NCI-H2081 (cell line): ENCODE measurements at regions not wholly inside any gene's neighbourhood (a gene's known extent, or its start where the extent isn't known, plus 50 kb on each side); places are given as distances from the start of the nearest gene placed in this dataset.

Experiments
- DNase-seq, 2 experiments: peaks; one replicate each; lab custom pipeline; 2025; lab: John Stamatoyannopoulos, UW

GRCh38 chr13:21965095-21965494, 294.2 kb downstream of the FGF9 start:
- DNase-seq, result no peak

- no peak for DNase-seq
These were observed 295.1 kb downstream of the FGF9 start for GRCh38 chr13:21966014-21966413.

GRCh38 chr13:21967871-21968270, 297.0 kb downstream of the FGF9 start:
- DNase-seq, result no peak

GRCh38 chr13:21970172-21970571, 299.3 kb downstream of the FGF9 start:
- DNase-seq, result no peak

GRCh38 chr13:21970918-21971317, 300.0 kb downstream of the FGF9 start:
- no peak for DNase-seq

GRCh38 chr13:21971662-21972621, 301.1 kb downstream of the FGF9 start:
- no peak for DNase-seq

GRCh38 chr13:21973437-21974125, 302.7 kb downstream of the FGF9 start:
- DNase-seq, result no peak

GRCh38 chr13:21974741-21975140, 303.9 kb downstream of the FGF9 start:
- DNase-seq, result no peak

- no peak for DNase-seq
These were observed 305.3 kb downstream of the FGF9 start for GRCh38 chr13:21976159-21976558.

- no peak for DNase-seq
These were observed 308.4 kb downstream of the FGF9 start for GRCh38 chr13:21979161-21979806.

GRCh38 chr13:21980049-21980448, 309.2 kb downstream of the FGF9 start:
- DNase-seq, result no peak

- DNase-seq, result no peak
These were observed 313.3 kb downstream of the FGF9 start for GRCh38 chr13:21984156-21984555.

- no peak for DNase-seq
These were observed 315.7 kb downstream of the FGF9 start for GRCh38 chr13:21986602-21987001.

- no peak for DNase-seq
These were observed 316.9 kb downstream of the FGF9 start for GRCh38 chr13:21987793-21988192.

- DNase-seq, result no peak
These were observed 317.8 kb downstream of the FGF9 start for GRCh38 chr13:21988624-21989023.

- no peak for DNase-seq
These were observed 325.2 kb downstream of the FGF9 start for GRCh38 chr13:21996049-21996448.

- peak; percentile 44 to 71 for DNase-seq
These were observed 326.9 kb downstream of the FGF9 start for GRCh38 chr13:21997726-21998125.

GRCh38 chr13:21998279-21998990, 327.6 kb downstream of the FGF9 start:
- DNase-seq, result no peak

- DNase-seq, result no peak
These were observed 328.8 kb downstream of the FGF9 start for GRCh38 chr13:21999666-22000065.

- DNase-seq, result no peak
These were observed 329.3 kb downstream of the FGF9 start for GRCh38 chr13:22000191-22000590.

GRCh38 chr13:22001336-22001735, 330.5 kb downstream of the FGF9 start:
- no peak for DNase-seq

GRCh38 chr13:22002893-22003292, 332.0 kb downstream of the FGF9 start:
- no peak for DNase-seq
